ENCODE measurements at regions not wholly inside any gene's neighbourhood (a gene's known extent, or its start where the extent isn't known, plus 50 kb on each side); places are given as distances from the start of the nearest gene placed in this dataset.

DNA sequence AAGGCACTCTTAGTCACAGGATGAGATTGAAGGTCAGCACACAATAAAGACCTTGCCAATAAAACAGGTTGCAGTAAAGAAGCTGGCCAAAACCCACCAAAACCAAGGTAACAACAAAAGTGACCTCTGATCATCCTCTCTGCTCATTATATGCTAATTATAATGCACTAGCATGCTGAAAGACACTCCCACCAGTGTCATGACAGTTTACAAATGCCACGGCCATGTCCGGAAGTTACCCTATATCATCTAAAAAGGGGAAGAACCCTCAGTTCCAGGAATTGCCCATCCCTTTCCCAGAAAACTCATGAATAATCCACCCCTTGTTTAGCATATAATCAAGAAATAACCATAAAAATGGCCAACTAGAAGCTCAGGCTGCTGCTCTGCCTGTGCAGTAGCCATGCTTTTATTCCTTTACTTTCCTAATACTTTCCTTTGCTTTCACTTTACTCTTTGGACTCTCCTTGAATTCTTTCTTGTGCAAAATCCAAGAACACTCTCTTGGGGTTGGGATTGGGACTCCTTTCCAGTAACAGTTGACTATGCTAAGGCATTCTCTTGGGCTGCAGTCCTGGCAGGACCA, 527.3 kb upstream of the MAP3K7 start:
- TF ChIP-seq ZNF274 (IDR thresholded peaks at IDR 0.05; ENCODE audit: low read depth, low read length), result no peak
- TF ChIP-seq YY1 (IDR thresholded peaks at IDR 0.05; ENCODE audit: insufficient read depth, insufficient read length), result no peak
